Smooth muscle cell (in vitro differentiated cells): ENCODE measurements at regions not wholly inside any gene's neighbourhood (a gene's known extent, or its start where the extent isn't known, plus 50 kb on each side); places are given as distances from the start of the nearest gene placed in this dataset.

Source experiments
- DNase-seq: peaks from one replicate; lab custom pipeline; 2025; ENCODE audit not compliant: unreplicated experiment; lab: John Stamatoyannopoulos, UW
- H2AFZ ChIP-seq: fragments of 200-600 bp; sonication (generic); 2 replicates; pipeline ENCODE4 v1.6.0; 2016; ENCODE audit warnings: antibody characterized with exemption, low read depth, mild to moderate bottlenecking
- H3F3A ChIP-seq: fragments of 200-600 bp; sonication (generic); 2 replicates; pipeline ENCODE4 v1.6.0; 2017; ENCODE audit warnings: antibody characterized with exemption, low read depth
- H3K27ac ChIP-seq: fragments of 200-600 bp; sonication (generic); 2 replicates; pipeline ENCODE4 v1.5.1; 2016; ENCODE audit warnings: low read depth, mild to moderate bottlenecking
- H3K27me3 ChIP-seq: fragments of 200-600 bp; sonication (generic); 2 replicates; pipeline ENCODE4 v1.6.1; 2016; ENCODE audit warnings: low read depth, mild to moderate bottlenecking
- H3K36me3 ChIP-seq: fragments of 200-600 bp; sonication (generic); 2 replicates; pipeline ENCODE4 v1.5.1; 2016; ENCODE audit warnings: low read depth
- H3K4me1 ChIP-seq: fragments of 200-600 bp; sonication (generic); 2 replicates; pipeline ENCODE4 v1.5.1; 2016; ENCODE audit warnings: low read depth
- H3K4me2 ChIP-seq: fragments of 200-600 bp; sonication (generic); 2 replicates; pipeline ENCODE4 v1.6.0; 2016; ENCODE audit warnings: mild to moderate bottlenecking
- H3K4me3 ChIP-seq: fragments of 200-600 bp; sonication (generic); 2 replicates; pipeline ENCODE4 v1.5.1; 2016; ENCODE audit warnings: mild to moderate bottlenecking
- H3K79me2 ChIP-seq: fragments of 200-600 bp; sonication (generic); 2 replicates; pipeline ENCODE4 v1.6.0; 2016; ENCODE audit warnings: low read depth, mild to moderate bottlenecking
- H3K9ac ChIP-seq: fragments of 200-600 bp; sonication (generic); 2 replicates; pipeline ENCODE4 v1.6.0; 2016; ENCODE audit warnings: low read depth
- H3K9me3 ChIP-seq: fragments of 200-600 bp; sonication (generic); replicated peaks from 2 replicates; pipeline ENCODE4 v1.5.1; 2016; ENCODE audit warnings: low read depth
- H4K20me1 ChIP-seq: fragments of 200-600 bp; sonication (generic); 2 replicates; pipeline ENCODE4 v1.6.0; 2016; ENCODE audit warnings: low read depth
- CTCF ChIP-seq: fragments of 200-600 bp; sonication (generic); IDR thresholded peaks from 2 replicates; pipeline ENCODE4 v1.5.1; 2017; ENCODE audit warnings: borderline replicate concordance, mild to moderate bottlenecking, antibody characterized with exemption; ENCODE audit not compliant: insufficient read depth, poor library complexity, severe bottlenecking
- whole genome bisulfite sequencing: methylation state at CpG from one replicate; pipeline ENCODE4 v1.1.7; 2016; ENCODE audit warnings: low lambda C conversion rate; 5-methylcytosine and 5-hydroxymethylcytosine counted together

- no peak overlapping the region for H3K4me3 ChIP-seq
- no peaks in the 10 kb centered on the region for H4K20me1 ChIP-seq
- 90% methylated on average over 20 of the region's 20 CpGs for WGBS
- H3K36me3 ChIP-seq = no peaks in the 10 kb centered on the region
- no peak for DNase-seq
- no peaks in the 10 kb centered on the region for H3K9me3 ChIP-seq
- peaks cover 6% of the 10 kb centered on the region for H3K27me3 ChIP-seq
- H3K4me2 ChIP-seq = no peak overlapping the region
- H3K9ac ChIP-seq = no peak overlapping the region
- H3K27ac ChIP-seq = no peak overlapping the region
- no peaks in the 10 kb centered on the region for H3K79me2 ChIP-seq
- no peaks in the 10 kb centered on the region for H3F3A ChIP-seq
- H2AFZ ChIP-seq = no peak overlapping the region
- TF ChIP-seq CTCF = no peak
- no peaks in the 10 kb centered on the region for H3K4me1 ChIP-seq
Measured at GRCh38 chr1:213425376-213426030, 374.5 kb downstream of the RPS6KC1 start.

GRCh38 chr1:213429642-213430041, 378.6 kb downstream of the RPS6KC1 start:
- WGBS = 74% methylated on average over 1 of the region's 1 CpG

GRCh38 chr1:213435715-213436114, 384.7 kb downstream of the RPS6KC1 start:
- H3K9me3 ChIP-seq = no peaks in the 10 kb centered on the region
- H3K4me3 ChIP-seq = no peak overlapping the region
- TF ChIP-seq CTCF = no peak
- H3K27me3 ChIP-seq = no peaks in the 10 kb centered on the region
- WGBS = 67% methylated on average over 1 of the region's 1 CpG
- H4K20me1 ChIP-seq = no peaks in the 10 kb centered on the region
- H3K27ac ChIP-seq = no peak overlapping the region
- DNase-seq = no peak
- no peaks in the 10 kb centered on the region for H3K79me2 ChIP-seq
- no peaks in the 10 kb centered on the region for H3K36me3 ChIP-seq
- no peak overlapping the region for H3K4me2 ChIP-seq
- H3K9ac ChIP-seq = no peak overlapping the region
- H2AFZ ChIP-seq = no peak overlapping the region
- no peaks in the 10 kb centered on the region for H3F3A ChIP-seq
- H3K4me1 ChIP-seq = no peaks in the 10 kb centered on the region

More at GRCh38 chr1:213429642-213430041, 378.6 kb downstream of the RPS6KC1 start:
- Histone ChIP-seq H3K79me2 (no peaks in the 10 kb centered on the region), H3K9me3 (no peaks in the 10 kb centered on the region), H3K9ac (no peak overlapping the region), H3K27me3 (peaks cover 6% of the 10 kb centered on the region), H3K27ac (no peak overlapping the region), H3F3A (no peaks in the 10 kb centered on the region), H3K36me3 (no peaks in the 10 kb centered on the region), H3K4me3 (no peak overlapping the region), H3K4me1 (no peaks in the 10 kb centered on the region), H2AFZ (no peak overlapping the region), H4K20me1 (no peaks in the 10 kb centered on the region), H3K4me2 (no peak overlapping the region)
- no peak for TF ChIP-seq CTCF
- DNase-seq = no peak

- no peak overlapping the region for H3K27ac ChIP-seq
- H3K27me3 ChIP-seq = no peaks in the 10 kb centered on the region
- TF ChIP-seq CTCF = no peak
- DNase-seq = no peak
- no peaks in the 10 kb centered on the region for H3K79me2 ChIP-seq
- no peaks in the 10 kb centered on the region for H3K4me1 ChIP-seq
- no peak overlapping the region for H3K9ac ChIP-seq
- H3K9me3 ChIP-seq = no peaks in the 10 kb centered on the region
- H3F3A ChIP-seq = no peaks in the 10 kb centered on the region
- no peak overlapping the region for H3K4me2 ChIP-seq
- no peaks in the 10 kb centered on the region for H3K36me3 ChIP-seq
- no peak overlapping the region for H3K4me3 ChIP-seq
- no peak overlapping the region for H2AFZ ChIP-seq
- H4K20me1 ChIP-seq = no peaks in the 10 kb centered on the region
Measured at GRCh38 chr1:213438339-213438738, 387.3 kb downstream of the RPS6KC1 start.
